HG02981 (cell line): ENCODE measurements at regions not wholly inside any gene's neighbourhood (a gene's known extent, or its start where the extent isn't known, plus 50 kb on each side); places are given as distances from the start of the nearest gene placed in this dataset.
"Not testable (repeated sequence)": the region's sequence is repeated elsewhere in the genome, so short reads cannot be mapped to it uniquely, and the experiment has no call there.

Source experiments
- ATAC-seq: cut with Tn5 transposase; IDR thresholded peaks from one replicate; pipeline ENCODE4 v1.9.1; 2021; ENCODE audit warnings: mild to moderate bottlenecking, moderate library complexity; ENCODE audit not compliant: unreplicated experiment

- ATAC-seq: no peak
Observed at GRCh38 chr14:25699981-25700380, 650.0 kb upstream of the STXBP6 start.

- no peak for ATAC-seq
Observed at GRCh38 chr14:25698111-25698510, 648.2 kb upstream of the STXBP6 start.

- ATAC-seq: no peak
Observed at GRCh38 chr14:25696176-25696575, 646.2 kb upstream of the STXBP6 start.

- no peak for ATAC-seq
Observed at GRCh38 chr14:25685004-25685403, 635.1 kb upstream of the STXBP6 start.

GRCh38 chr14:25680934-25681333 lies 631.0 kb upstream of the STXBP6 start:
- ATAC-seq: no peak

- not testable (repeated sequence) for ATAC-seq
Observed at GRCh38 chr14:25680511-25680910, 630.6 kb upstream of the STXBP6 start.

- no peak for ATAC-seq
Observed at GRCh38 chr14:25677111-25677510, 627.2 kb upstream of the STXBP6 start.

- ATAC-seq: no peak
Observed at GRCh38 chr14:25667387-25667786, 617.4 kb upstream of the STXBP6 start.

GRCh38 chr14:25666877-25667276 lies 616.9 kb upstream of the STXBP6 start:
- no peak for ATAC-seq

- no peak for ATAC-seq
Observed at GRCh38 chr14:25658988-25659387, 609.0 kb upstream of the STXBP6 start.

- no peak for ATAC-seq
Observed at GRCh38 chr14:25630447-25630846, 580.5 kb upstream of the STXBP6 start.

- no peak for ATAC-seq
Observed at GRCh38 chr14:25628978-25629377, 579.0 kb upstream of the STXBP6 start.

- ATAC-seq: no peak
Observed at GRCh38 chr14:25628390-25628789, 578.4 kb upstream of the STXBP6 start.

- ATAC-seq: no peak
Observed at GRCh38 chr14:25626986-25627385, 577.0 kb upstream of the STXBP6 start.

GRCh38 chr14:25622763-25623162 lies 572.8 kb upstream of the STXBP6 start:
- no peak for ATAC-seq

GRCh38 chr14:25620515-25620914 lies 570.6 kb upstream of the STXBP6 start:
- ATAC-seq: no peak

GRCh38 chr14:25615174-25615573 lies 565.2 kb upstream of the STXBP6 start:
- no peak for ATAC-seq

GRCh38 chr14:25607192-25607591 lies 557.2 kb upstream of the STXBP6 start:
- no peak for ATAC-seq

GRCh38 chr14:25602106-25602505 lies 552.2 kb upstream of the STXBP6 start:
- no peak for ATAC-seq

- ATAC-seq: no peak
Observed at GRCh38 chr14:25588751-25589150, 538.8 kb upstream of the STXBP6 start.

GRCh38 chr14:25574628-25575325 lies 524.8 kb upstream of the STXBP6 start:
- no peak for ATAC-seq

- no peak for ATAC-seq
Observed at GRCh38 chr14:25570483-25570882, 520.5 kb upstream of the STXBP6 start.

- no peak for ATAC-seq
Observed at GRCh38 chr14:25557466-25557865, 507.5 kb upstream of the STXBP6 start.
